ENCODE measurements at regions not wholly inside any gene's neighbourhood (a gene's known extent, or its start where the extent isn't known, plus 50 kb on each side); places are given as distances from the start of the nearest gene placed in this dataset.
"Not testable (repeated sequence)": the region's sequence is repeated elsewhere in the genome, so short reads cannot be mapped to it uniquely, and the experiment has no call there.

- no peak for DNase-seq (ENCODE audit: low read depth in 2 of 2)
These were observed 443.2 kb downstream of the C12orf50 start for GRCh38 chr12:87585882-87586557.

DNA sequence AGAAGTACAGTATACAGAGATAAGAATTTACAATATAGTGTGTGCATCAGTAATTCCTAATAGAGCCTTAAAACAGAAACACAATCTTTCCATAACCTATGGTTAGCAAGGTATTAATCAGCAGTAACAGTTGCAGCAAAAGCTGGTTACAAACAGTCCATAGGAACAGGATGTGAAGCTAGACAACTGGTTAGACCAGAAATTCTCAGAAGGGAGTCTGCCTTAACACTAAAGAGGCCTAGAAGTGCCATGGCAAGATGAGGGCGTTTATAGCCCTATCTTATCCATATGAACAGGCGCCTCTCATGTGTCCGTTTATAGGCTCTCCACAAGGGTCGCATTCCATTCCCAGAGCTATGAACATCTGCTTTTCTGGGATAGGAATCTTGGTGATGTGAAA lies 450.1 kb downstream of the C12orf50 start:
- DNase-seq (ENCODE audit: low read depth in 2 of 2), result not testable (repeated sequence)

DNA sequence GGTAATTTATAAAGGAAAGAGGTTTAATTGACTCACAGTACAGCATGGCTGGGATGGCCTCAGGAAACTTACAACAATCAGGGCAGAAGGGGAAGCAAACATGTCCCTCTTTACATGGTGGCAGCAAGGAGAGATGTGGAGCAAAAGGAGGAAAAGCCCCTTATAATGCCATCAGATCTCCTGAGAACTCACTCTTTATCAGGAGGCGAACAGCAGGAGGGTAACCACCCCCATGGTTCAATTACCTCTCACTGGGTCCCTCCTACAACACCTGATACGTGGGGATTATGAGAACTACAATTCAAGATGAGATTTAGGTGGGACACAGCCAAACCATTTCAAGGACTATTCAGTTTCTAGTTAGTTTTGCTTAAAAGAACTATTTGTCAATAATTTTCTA lies 453.3 kb downstream of the C12orf50 start:
- DNase-seq (ENCODE audit: low read depth in 2 of 2), result no peak

GRCh38 chr12:87566918-87567317 lies 462.3 kb downstream of the C12orf50 start:
- DNase-seq (ENCODE audit: low read depth in 2 of 2), result not testable (repeated sequence)

DNA sequence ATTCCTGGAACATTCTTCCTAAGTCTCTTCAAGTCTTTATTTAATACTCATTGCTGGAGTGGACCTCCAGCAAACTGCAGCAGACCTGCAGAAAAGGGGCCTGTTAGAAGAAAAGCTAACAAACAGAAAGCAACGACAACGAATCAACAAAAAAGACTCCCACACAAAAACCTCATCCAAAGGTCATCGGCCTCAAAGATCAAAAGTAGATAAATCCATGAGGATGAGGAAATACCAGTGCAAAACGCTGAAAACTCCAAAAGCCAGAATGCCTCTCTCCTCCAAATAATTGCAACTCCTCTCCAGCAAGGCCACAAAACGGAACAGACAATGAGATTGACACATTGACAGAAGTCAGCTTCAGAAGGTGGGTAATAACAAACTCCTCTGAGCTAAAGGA lies 472.2 kb downstream of the C12orf50 start:
- DNase-seq (ENCODE audit: low read depth in 2 of 2), result no peak

- DNase-seq (ENCODE audit: low read depth in 2 of 2), result not testable (repeated sequence)
These were observed 498.0 kb downstream of the C12orf50 start for GRCh38 chr12:87531213-87531612.

- no peak for DNase-seq (ENCODE audit: low read depth in 2 of 2)
These were observed 499.8 kb downstream of the C12orf50 start for GRCh38 chr12:87529413-87529812.

DNA sequence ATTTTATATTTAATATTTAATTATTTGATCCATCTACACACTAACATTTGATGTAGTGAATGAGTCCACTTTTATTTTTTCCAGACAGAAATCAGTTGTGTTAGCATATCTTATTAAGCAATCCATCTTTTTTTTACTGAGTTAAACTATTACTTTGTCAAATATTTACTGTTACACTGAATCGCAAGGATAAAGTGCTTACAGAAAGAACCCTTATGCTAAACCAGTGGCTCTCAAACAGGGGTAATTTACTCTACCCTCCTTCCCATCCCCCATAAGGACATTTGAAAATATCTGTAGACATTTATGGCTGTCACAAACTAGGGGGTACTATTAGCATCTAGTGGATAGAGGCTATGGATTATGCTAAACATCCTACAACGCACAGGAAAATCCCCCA lies 508.2 kb downstream of the C12orf50 start:
- no peak for DNase-seq (ENCODE audit: low read depth in 2 of 2)

DNA sequence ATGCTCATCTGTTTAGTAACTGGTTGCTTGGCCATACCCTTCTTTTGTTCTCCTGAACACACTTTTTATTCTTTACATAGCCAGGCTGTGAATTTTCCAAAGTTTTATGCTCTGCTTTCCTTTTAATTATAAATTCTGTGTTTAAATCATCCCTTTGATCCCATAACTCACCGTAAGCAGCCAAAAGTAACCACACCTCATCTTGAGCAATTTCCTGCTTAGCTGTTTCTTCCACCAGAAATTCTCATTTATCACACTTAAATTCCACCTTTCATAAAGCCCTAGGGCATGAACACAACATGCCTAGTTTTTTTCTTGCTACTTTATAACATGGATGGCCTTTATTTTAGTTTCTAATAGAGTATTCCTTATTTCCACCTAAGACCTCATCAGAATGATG lies 510.7 kb downstream of the C12orf50 start:
- no peak for DNase-seq (ENCODE audit: low read depth in 2 of 2)

- no peak for DNase-seq (ENCODE audit: low read depth in 2 of 2)
These were observed 511.2 kb downstream of the C12orf50 start for GRCh38 chr12:87518036-87518435.

DNA sequence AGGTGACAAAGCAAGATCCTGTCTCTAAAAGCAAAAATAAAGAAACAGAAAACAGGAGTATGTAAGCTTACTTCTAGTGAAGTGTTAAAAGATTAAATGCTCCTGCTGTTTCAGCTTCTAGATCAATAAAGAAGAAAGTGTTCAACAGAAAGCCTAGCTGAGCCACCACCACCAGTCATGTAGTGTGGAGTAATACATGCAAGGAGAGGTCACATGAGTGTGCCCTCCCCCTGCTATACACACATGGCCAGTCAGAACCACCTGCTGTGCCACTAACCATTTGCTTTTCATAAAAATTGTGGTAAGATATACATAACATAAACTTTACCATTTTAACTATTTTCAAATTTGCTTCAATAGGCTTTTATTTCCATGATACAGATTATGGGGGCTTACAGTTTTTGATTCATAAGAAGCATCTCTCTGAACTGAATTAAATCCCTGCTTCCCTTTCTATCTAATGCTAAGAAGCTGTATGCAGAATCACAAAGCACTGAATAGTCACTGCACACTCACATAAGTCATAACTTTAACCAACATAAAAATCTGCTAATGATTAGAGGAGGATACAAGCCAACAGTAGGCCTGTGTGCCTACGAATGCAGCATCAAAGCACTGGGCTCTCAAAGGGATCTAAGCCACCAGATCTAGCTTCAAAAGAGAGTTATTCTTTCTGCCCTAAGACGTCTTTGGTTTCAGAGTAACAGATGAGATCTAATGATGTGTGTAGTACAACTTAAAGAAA lies 515.5 kb downstream of the C12orf50 start:
- DNase-seq (ENCODE audit: low read depth in 2 of 2), result no peak

- DNase-seq (ENCODE audit: low read depth in 2 of 2), result no peak
These were observed 517.8 kb downstream of the C12orf50 start for GRCh38 chr12:87511371-87511770.

DNA sequence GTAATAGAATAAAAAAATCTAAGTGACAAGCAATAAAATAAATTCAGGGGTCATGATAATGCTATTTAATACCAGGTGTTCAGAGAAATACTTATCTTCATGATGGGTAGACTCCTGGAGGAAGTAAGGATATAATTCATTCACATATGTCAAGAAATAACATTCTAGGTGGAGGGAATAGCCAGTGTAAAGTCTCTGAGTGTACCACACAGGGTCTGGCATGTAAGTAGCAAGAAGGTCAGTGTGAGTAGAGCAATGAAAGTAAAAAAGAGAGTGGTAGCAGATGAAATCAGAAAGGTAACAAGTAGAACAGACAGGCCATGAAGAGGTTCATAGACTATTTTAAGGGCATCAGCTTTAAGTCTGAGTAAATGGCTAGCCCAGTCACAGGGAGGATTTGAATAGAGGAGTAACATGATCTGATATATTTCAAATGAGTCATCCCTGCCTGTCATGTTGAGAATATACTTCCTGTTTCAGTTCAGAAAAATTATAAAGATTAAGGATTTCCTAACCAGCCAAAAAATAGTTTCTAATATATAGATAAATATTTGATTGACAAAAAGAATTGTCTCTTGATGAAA lies 519.9 kb downstream of the C12orf50 start:
- DNase-seq (ENCODE audit: low read depth in 2 of 2), result peak in 1 of 2 donors; percentile 14

GRCh38 chr12:87491598-87491997 lies 537.6 kb downstream of the C12orf50 start:
- no peak for DNase-seq (ENCODE audit: low read depth in 2 of 2)

DNA sequence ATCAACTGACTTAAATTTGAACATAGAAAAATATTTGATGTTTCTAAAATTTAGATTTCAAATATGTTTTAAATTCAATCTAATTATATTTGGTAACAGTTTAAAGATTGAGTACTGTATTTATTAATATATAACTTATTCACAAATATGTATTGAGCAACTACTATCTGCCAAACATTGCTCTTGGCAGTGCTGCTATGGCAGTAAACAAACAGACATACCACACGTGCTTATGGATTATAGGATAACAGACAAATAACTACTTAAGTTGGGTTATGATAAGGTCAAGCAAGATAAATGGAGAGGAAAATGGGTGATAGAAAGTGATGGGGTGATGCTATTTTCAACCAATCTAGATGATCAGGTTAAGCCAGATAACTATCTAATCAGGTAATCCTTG lies 538.1 kb downstream of the C12orf50 start:
- no peak for DNase-seq (ENCODE audit: low read depth in 2 of 2)

DNA sequence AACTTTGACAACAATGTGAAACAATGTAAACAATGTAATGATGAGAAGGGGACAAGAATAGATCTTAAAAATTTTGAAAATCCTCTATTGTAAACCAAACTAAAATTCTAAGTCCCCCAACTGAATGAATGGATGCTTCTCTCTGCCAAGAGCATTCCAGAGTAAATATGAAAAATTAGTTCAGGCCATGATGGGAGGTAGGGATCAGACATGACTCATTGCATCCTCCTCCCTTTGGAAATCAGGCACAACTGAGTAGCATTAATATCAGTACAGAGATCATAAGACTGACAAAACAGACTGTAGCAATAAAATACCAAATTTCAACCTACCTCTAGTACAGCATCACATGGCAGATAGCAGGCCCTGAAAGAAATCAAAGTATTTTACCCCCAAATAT lies 559.9 kb downstream of the C12orf50 start:
- no peak for DNase-seq (ENCODE audit: low read depth in 2 of 2)

DNA sequence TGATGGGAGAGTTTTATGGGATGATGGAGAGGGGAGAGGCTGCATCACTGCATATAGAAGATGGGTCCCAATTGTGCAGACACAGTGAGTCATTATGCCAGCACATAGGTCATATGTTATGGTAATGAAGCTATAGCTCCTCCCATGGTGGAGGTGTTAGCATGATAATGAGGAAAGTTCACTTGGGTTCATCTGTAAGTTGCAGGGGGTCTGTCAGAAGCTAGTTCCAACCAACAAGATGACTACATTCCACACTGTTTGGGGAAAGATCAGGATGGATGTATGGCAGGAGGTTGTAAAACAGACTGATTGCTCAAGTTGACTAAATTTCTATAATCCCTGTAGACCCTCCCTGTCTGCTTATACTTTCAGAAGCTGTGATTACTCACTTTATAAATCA lies 561.3 kb downstream of the C12orf50 start:
- DNase-seq (ENCODE audit: low read depth in 2 of 2), result no peak

- no peak for DNase-seq (ENCODE audit: low read depth in 2 of 2)
These were observed 564.6 kb downstream of the C12orf50 start for GRCh38 chr12:87464565-87464964.

GRCh38 chr12:87444039-87444438 lies 585.2 kb downstream of the C12orf50 start:
- DNase-seq (ENCODE audit: low read depth in 2 of 2), result no peak

GRCh38 chr12:87441511-87441910 lies 587.7 kb downstream of the C12orf50 start:
- no peak for DNase-seq (ENCODE audit: low read depth in 2 of 2)

- DNase-seq (ENCODE audit: low read depth in 2 of 2), result peak in 1 of 2 donors; percentile 74
These were observed 589.0 kb downstream of the C12orf50 start for GRCh38 chr12:87439990-87440827.

DNA sequence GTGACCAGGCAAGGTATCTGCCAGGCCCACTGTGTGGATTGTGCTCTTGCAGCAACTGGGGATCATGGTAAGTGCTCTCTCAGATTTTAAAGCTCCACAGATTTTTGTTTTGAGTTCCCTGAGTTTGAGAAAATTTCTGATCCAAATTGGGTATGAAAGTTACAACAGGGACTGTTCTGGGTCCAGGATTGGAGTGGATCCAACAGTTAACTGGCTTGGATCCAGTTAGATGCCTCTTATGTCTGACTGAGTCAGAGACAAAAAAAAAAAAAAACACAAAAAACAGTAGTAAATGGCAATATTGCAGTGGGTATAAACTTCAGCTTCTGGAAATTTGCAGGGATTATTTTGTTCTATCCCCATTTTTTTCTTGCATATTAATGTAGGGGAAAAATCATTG lies 598.8 kb downstream of the C12orf50 start:
- DNase-seq (ENCODE audit: low read depth in 2 of 2), result no peak

Measured in dermis microvascular lymphatic vessel endothelial cell (primary cell).